ENCODE measurements at regions not wholly inside any gene's neighbourhood (a gene's known extent, or its start where the extent isn't known, plus 50 kb on each side); places are given as distances from the start of the nearest gene placed in this dataset.

GRCh38 chr7:156559001-156559400 lies 81.6 kb upstream of the RNF32 start:
- TF ChIP-seq, protein P1, sequence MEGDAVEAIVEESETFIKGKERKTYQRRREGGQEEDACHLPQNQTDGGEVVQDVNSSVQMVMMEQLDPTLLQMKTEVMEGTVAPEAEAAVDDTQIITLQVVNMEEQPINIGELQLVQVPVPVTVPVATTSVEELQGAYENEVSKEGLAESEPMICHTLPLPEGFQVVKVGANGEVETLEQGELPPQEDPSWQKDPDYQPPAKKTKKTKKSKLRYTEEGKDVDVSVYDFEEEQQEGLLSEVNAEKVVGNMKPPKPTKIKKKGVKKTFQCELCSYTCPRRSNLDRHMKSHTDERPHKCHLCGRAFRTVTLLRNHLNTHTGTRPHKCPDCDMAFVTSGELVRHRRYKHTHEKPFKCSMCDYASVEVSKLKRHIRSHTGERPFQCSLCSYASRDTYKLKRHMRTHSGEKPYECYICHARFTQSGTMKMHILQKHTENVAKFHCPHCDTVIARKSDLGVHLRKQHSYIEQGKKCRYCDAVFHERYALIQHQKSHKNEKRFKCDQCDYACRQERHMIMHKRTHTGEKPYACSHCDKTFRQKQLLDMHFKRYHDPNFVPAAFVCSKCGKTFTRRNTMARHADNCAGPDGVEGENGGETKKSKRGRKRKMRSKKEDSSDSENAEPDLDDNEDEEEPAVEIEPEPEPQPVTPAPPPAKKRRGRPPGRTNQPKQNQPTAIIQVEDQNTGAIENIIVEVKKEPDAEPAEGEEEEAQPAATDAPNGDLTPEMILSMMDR (IDR thresholded peaks at IDR 0.05; ENCODE audit: low read depth, low read length, poor library complexity, severe bottlenecking): no peak
- TF ChIP-seq EZH2phosphoT487 (IDR thresholded peaks at IDR 0.05; ENCODE audit: borderline replicate concordance, low read length): no peak

Measured in DOHH2 (cell line).